GM06990 (cell line): ENCODE measurements at regions not wholly inside any gene's neighbourhood (a gene's known extent, or its start where the extent isn't known, plus 50 kb on each side); places are given as distances from the start of the nearest gene placed in this dataset.

ENCODE experiments used
- DNase-seq: peaks from one replicate; pipeline ENCODE4 v3.0.0-alpha.2; 2011; ENCODE audit not compliant: insufficient read length; ENCODE audit errors: extremely low read depth
- H3K27me3 ChIP-seq: replicated peaks from 2 replicates; pipeline ENCODE4 v1.6.0; 2011; ENCODE audit warnings: low read length; ENCODE audit not compliant: control insufficient read depth, insufficient read depth
- H3K36me3 ChIP-seq: 2 replicates; pipeline ENCODE4 v1.5.1; 2011; ENCODE audit warnings: low read length; ENCODE audit not compliant: control insufficient read depth, insufficient read depth
- H3K4me3 ChIP-seq: replicated peaks from 2 replicates; pipeline ENCODE4 v1.5.1; 2011; ENCODE audit warnings: low read depth, mild to moderate bottlenecking, control low read depth, low read length
- CTCF ChIP-seq: IDR thresholded peaks from 2 replicates; pipeline ENCODE4 v1.5.1; 2011; ENCODE audit warnings: low read length, control low read depth, mild to moderate bottlenecking, inconsistent platforms; ENCODE audit not compliant: insufficient read depth, poor library complexity, severe bottlenecking

- Histone ChIP-seq H3K4me3 (no peak overlapping the region), H3K36me3 (no peaks in the 10 kb centered on the region), H3K27me3 (no peaks in the 10 kb centered on the region)
- no peak for TF ChIP-seq CTCF
- no peak for DNase-seq
Measured at GRCh38 chr4:125975861-125976397, 661.2 kb downstream of the FAT4 start.

DNA sequence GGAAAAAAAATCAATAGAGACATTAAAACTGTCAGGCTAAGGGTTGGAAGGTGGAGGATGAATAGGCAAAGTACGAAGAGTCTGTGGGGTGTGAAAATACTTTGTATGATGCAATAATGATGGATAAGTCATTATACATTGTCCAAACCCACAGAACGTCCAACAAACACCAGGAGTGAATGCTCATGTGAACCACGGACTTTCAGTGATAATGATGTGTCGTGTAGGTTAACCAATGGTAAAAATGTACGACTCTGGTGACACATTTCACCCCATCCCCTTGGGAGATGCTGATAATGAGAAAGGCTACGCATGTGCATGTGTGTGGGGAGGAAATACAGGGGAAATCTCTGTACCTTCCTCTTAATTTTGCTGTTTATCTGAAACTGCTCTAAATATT is 665.2 kb downstream of the FAT4 start:
- Histone ChIP-seq H3K27me3 (no peaks in the 10 kb centered on the region), H3K36me3 (no peaks in the 10 kb centered on the region), H3K4me3 (no peak overlapping the region)
- DNase-seq: no peak
- TF ChIP-seq CTCF: no peak

DNA sequence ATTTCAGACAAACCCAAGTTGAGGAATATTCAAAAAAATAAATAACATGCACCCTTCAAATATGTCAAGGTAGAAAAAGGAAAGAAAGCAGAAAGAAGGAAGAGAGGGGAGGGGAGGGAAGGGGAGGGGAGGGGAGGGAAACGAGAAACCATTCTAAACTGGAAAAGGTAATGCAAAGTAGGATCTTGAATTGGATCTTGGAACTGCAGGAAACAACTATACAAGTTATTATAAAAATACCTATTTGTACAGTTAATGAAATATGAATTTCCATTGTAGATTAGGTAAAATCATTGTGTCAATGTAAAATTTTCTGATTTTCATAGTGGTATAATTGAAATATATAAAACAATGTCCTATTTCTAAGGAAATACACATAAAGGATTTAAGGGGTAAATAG is 668.4 kb downstream of the FAT4 start:
- no peak for TF ChIP-seq CTCF
- no peaks in the 10 kb centered on the region for H3K27me3 ChIP-seq
- no peaks in the 10 kb centered on the region for H3K36me3 ChIP-seq
- H3K4me3 ChIP-seq: no peak overlapping the region
- no peak for DNase-seq

DNA sequence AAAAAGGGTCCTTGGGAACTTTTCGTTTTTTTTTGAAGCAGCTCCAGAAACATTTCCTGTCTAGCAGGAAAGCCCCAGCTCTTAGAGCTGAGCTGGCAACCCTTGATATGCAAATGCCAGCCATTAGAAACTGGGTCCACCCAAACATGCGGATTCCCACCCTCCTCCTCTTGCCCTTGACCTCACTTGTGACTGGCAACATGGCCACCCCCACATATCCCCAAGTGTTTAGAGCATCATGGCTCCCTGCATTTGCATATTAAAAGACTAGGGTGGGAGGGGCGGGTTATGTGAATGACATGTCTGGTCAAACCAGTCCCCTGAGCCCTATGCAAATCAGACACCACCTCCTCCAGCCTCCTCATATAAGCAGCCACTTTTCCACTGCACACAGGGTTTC is 671.1 kb downstream of the FAT4 start:
- H3K27me3 ChIP-seq: no peaks in the 10 kb centered on the region
- DNase-seq: no peak
- no peak for TF ChIP-seq CTCF
- no peak overlapping the region for H3K4me3 ChIP-seq
- no peaks in the 10 kb centered on the region for H3K36me3 ChIP-seq

- no peak for DNase-seq
- no peaks in the 10 kb centered on the region for H3K36me3 ChIP-seq
- TF ChIP-seq CTCF: no peak
- no peaks in the 10 kb centered on the region for H3K27me3 ChIP-seq
- H3K4me3 ChIP-seq: no peak overlapping the region
Measured at GRCh38 chr4:125986307-125986706, 671.6 kb downstream of the FAT4 start.

GRCh38 chr4:125988464-125988863 is 673.7 kb downstream of the FAT4 start:
- Histone ChIP-seq H3K27me3 (no peaks in the 10 kb centered on the region), H3K36me3 (no peaks in the 10 kb centered on the region), H3K4me3 (no peak overlapping the region)
- no peak for TF ChIP-seq CTCF
- DNase-seq: no peak
